GM21528 (cell line): ENCODE measurements at regions not wholly inside any gene's neighbourhood (a gene's known extent, or its start where the extent isn't known, plus 50 kb on each side); places are given as distances from the start of the nearest gene placed in this dataset.
A peak's percentile ranks its signal among the peaks of the same experiment; 100 is the strongest.
"Not testable (repeated sequence)": the region's sequence is repeated elsewhere in the genome, so short reads cannot be mapped to it uniquely, and the experiment has no call there.

Experiments
- ATAC-seq: cut with Tn5 transposase; IDR thresholded peaks from one replicate; pipeline ENCODE4 v1.9.1; 2021; ENCODE audit warnings: mild to moderate bottlenecking, moderate library complexity; ENCODE audit not compliant: unreplicated experiment, low FRiP score

- no peak for ATAC-seq
These were observed 316.3 kb downstream of the OXSM start for GRCh38 chr3:26106228-26106627.

- no peak for ATAC-seq
These were observed 319.1 kb downstream of the OXSM start for GRCh38 chr3:26108846-26109489.

GRCh38 chr3:26114851-26115250, 325.0 kb downstream of the OXSM start:
- ATAC-seq, result no peak

- ATAC-seq, result peak; percentile 49
These were observed 328.3 kb downstream of the OXSM start for GRCh38 chr3:26118165-26118564.

DNA sequence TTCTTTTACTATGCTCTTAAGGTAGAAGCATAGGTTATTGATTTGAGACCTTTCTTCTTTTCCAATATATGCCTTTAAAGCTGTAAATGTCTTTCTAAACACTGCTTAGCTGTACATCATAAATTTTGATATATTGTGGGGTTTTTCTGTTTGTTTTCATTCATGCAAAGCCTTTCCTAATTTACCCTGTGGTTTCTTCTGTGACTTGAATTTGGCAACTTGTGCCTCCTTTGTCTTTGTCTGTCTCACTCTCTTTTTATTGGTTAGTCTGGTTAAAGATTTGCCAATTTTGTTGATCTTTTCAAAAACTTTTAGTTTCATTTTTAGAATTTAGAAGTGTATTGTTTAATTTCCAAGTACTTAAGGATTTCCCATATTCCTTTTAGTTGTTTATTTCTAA, 343.1 kb downstream of the OXSM start:
- no peak for ATAC-seq

DNA sequence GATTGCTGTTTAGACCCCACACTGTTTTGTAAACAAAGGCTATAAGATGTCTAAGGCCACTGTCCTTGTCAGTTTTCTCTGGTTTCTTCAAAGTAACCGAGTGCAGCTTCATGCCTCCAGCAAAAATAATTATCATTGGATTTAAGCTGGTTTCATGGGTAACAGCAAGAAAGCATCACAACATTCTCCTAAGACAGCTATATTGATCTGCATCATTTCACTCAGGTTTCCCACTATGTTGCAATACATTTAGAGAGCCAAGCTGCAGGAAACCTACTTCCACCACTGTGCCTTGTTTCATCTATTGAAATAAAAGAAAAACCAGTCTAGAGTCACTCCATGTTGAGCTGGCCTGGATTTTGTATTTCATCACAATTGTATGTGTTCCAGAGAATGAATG, 351.4 kb downstream of the OXSM start:
- no peak for ATAC-seq

DNA sequence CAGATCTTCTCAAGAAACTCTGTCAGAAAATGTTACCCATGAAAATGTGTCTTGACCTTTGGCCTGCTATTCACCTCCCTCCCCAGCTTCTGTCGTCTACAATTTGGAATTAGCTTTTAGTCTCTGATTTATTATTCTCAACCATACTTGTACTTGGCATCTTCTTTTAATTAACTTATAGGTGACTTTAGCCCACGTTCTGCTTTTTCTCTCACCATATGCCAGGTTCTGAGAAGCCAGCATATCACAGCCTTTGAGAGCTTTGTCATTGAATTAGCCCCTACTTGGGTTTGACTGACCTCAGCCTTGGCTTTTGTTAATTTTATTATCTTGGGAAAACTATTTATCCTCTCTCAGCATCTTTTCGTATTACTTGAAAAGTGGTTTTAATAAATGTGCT, 355.9 kb downstream of the OXSM start:
- no peak for ATAC-seq

- ATAC-seq, result not testable (repeated sequence)
These were observed 367.5 kb downstream of the OXSM start for GRCh38 chr3:26157428-26157827.

GRCh38 chr3:26171006-26171405, 381.1 kb downstream of the OXSM start:
- ATAC-seq, result no peak

DNA sequence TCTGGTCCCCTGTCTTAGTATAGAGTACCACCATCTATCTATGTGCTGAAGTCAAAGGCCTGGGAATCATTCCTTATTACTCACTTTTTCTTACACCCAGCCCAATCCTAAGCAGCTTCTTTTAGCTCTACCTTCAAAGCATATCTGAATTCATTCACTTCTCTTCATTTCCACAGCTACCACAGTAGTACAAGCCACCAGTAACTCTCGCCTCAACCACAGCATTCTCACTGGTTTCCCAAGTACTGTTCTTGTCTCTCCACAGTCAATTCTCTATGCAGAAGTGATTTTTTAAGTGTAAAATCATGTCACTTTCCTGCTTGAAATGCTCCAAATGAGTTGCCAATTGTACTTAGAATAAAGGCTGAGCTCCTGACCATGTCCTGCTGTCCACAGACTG, 401.7 kb downstream of the OXSM start:
- no peak for ATAC-seq

DNA sequence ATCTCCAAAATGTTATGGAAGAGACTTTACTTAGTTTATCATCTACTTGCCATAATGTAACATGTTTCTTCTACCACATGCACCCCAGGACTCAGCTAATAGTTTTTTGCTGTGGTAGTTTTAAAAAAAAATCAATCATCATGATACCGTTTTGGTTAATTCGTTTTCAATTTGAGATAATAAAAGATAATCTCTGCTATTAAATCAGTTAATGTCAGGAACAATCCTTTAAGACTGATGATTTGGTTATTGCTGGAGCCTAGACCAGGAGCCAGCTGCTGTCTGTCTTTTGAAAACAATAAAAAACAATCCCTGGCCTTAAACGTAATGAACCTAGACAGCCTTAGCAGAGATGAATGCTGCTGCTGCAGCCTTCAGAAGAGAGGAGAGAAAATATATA, 403.7 kb downstream of the OXSM start:
- no peak for ATAC-seq

DNA sequence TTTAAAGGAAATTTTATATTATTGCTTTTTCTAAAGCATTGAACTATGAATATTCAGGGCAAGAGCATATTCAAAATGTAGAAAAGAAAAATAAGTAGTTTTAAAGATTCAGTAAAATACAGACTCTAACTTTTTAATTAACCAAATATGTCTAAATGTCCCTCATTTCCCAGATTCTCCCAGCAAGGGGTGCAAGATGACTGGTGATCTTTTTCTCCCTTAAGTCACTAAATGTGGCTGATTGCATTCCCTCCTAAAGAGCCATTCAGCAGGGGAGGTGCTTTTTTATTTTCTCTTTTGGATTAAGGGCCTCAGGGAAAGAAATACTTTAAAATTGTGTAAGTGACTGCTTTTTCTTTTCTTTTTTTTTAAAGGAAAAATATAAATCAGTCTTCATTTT, 406.9 kb downstream of the OXSM start:
- no peak for ATAC-seq

GRCh38 chr3:26198609-26199008, 408.7 kb downstream of the OXSM start:
- ATAC-seq, result no peak

DNA sequence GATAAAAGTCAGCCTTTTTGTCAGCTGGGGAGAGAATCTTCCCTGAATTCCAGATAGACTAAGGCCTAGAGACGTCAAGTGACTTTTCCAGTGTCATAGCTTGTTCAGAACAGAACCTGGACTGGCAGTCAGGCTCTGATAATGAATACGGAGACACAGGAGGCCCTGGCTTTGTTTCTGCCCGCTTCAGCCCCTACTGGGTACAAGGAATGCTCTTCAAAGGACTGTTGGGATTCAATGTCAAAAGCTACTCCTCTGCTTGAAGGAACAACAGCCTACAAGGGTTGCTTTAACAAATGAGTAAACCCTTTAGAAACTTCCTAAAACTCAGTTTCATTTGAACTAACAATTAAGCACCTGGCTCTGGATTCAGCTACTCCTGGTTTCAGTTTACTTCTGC, 412.3 kb downstream of the OXSM start:
- ATAC-seq, result no peak

- ATAC-seq, result no peak
These were observed 415.6 kb downstream of the OXSM start for GRCh38 chr3:26205475-26205874.

DNA sequence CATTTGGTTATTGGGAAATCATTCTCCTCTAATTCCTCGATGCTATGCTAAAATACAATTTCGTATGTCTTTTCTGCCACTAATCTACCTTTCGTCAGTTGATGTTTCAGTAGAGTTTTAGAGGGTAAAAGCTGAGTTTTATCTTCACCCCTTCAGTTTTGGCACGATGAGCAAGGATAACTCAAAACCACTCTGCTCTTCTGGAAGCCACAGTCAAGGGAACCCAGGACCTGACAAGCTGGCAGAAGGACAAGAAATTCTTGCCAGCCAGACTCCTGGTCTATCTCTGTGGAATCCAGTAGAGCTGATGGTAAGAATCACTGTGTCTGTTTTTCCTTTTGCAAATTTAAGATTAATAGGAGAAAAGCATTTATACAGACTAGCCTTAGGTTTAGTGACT, 414.4 kb upstream of the LRRC3B start:
- ATAC-seq, result no peak

GRCh38 chr3:26229801-26230200, 392.8 kb upstream of the LRRC3B start:
- ATAC-seq, result no peak

DNA sequence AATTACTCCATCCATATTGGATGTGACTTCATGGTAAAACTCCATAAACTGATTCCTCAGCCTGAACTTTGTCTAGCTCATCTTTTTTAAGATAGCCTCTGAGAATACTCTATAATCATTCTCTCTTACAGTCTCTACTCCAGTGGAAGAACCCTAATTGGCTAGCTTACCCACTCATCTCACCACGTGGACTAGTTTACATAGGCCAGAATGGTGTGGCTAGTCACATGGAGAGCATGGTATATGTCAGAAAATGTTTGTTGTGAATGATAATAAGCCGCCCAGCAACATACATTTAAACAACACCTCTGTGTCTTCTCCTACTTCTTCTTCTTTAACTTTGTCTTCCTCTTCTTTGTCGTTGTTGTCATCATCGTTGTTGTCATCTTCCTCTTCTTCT, 389.2 kb upstream of the LRRC3B start:
- ATAC-seq, result no peak

- ATAC-seq, result no peak
These were observed 386.0 kb upstream of the LRRC3B start for GRCh38 chr3:26236531-26236930.

GRCh38 chr3:26237036-26237682, 385.4 kb upstream of the LRRC3B start:
- no peak for ATAC-seq

DNA sequence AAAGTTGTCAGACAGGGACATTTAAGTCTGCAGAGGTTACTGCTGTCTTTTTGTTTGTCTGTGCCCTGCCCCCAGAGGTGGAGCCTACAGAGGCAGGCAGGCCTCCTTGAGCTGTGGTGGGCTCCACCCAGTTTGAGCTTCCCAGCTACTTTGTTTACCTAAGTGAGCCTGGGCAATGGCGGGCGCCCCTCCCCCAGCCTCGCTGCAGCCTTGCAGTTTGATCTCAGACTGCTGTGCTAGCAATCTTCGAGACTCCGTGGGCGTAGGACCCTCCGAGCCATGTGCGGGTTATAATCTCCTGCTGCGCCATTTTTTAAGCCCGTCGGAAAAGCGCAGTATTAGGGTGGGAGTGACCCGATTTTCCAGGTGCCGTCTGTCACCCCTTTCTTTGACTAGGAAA, 378.0 kb upstream of the LRRC3B start:
- ATAC-seq, result not testable (repeated sequence)

DNA sequence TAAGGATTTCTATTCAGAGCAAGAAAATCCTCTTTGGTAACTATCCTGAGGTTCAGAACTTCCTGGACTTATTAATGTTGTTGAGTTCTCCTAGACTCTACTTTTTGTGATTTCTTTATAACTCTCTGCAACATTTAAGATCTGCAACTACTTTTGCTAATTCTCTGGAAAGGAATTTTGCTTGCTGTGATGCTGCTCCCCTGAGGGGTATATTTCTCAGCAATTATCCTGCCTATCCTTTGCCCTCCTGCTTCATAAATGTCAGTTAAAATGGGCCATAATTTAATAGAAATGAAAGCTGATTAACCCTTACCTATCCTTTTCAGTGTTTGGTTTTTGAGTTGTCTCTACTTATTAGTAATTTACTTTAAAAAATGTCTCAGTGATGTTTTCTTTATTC, 377.3 kb upstream of the LRRC3B start:
- no peak for ATAC-seq

- no peak for ATAC-seq
These were observed 375.7 kb upstream of the LRRC3B start for GRCh38 chr3:26246901-26247300.
